ENCODE measurements at regions not wholly inside any gene's neighbourhood (a gene's known extent, or its start where the extent isn't known, plus 50 kb on each side); places are given as distances from the start of the nearest gene placed in this dataset.

GRCh38 chrX:36510736-36511135, 497.4 kb upstream of the FAM47C start:
- TF ChIP-seq MAX (IDR thresholded peaks at IDR 0.05) (no peak), YY1 (IDR thresholded peaks at IDR 0.05; ENCODE audit: low read depth) (no peak), EGR1 (IDR thresholded peaks at IDR 0.05) (no peak), TAF1 (IDR thresholded peaks at IDR 0.05; ENCODE audit: low read depth) (no peak), FOXM1 (IDR thresholded peaks at IDR 0.05; ENCODE audit: borderline replicate concordance, low read depth) (no peak), TCF12 (IDR thresholded peaks at IDR 0.05; ENCODE audit: low read depth) (no peak), CREB1 (IDR thresholded peaks at IDR 0.05; ENCODE audit: low read depth) (no peak), USF1 (IDR thresholded peaks at IDR 0.05) (no peak), TEAD4 (IDR thresholded peaks at IDR 0.05) (no peak), RAD21 (IDR thresholded peaks at IDR 0.05; ENCODE audit: low read depth) (no peak), ZBTB7A (IDR thresholded peaks at IDR 0.05; ENCODE audit: low read depth) (no peak), EP300 (IDR thresholded peaks at IDR 0.05; ENCODE audit: borderline replicate concordance) (no peak), CEBPB (IDR thresholded peaks at IDR 0.05) (no peak), REST (IDR thresholded peaks at IDR 0.05; ENCODE audit: low read depth) (no peak)

- TF ChIP-seq EGR1 (IDR thresholded peaks at IDR 0.05) (no peak), TEAD4 (IDR thresholded peaks at IDR 0.05) (no peak)
Measured at GRCh38 chrX:36528661-36529060, 479.5 kb upstream of the FAM47C start.

- no peak for TF ChIP-seq TEAD4 (IDR thresholded peaks at IDR 0.05)
- TF ChIP-seq EP300 (IDR thresholded peaks at IDR 0.05; ENCODE audit: borderline replicate concordance) = no peak
- TF ChIP-seq MAX (IDR thresholded peaks at IDR 0.05) = no peak
- TF ChIP-seq YY1 (IDR thresholded peaks at IDR 0.05; ENCODE audit: low read depth) = no peak
- TF ChIP-seq EGR1 (IDR thresholded peaks at IDR 0.05) = no peak
- TF ChIP-seq RAD21 (IDR thresholded peaks at IDR 0.05; ENCODE audit: low read depth) = no peak
- TF ChIP-seq TAF1 (IDR thresholded peaks at IDR 0.05; ENCODE audit: low read depth) = no peak
- no peak for TF ChIP-seq USF1 (IDR thresholded peaks at IDR 0.05)
- TF ChIP-seq CREB1 (IDR thresholded peaks at IDR 0.05; ENCODE audit: low read depth) = no peak
Measured at GRCh38 chrX:36534900-36535299, 473.3 kb upstream of the FAM47C start.

GRCh38 chrX:36543499-36543898, 464.7 kb upstream of the FAM47C start:
- no peak for TF ChIP-seq EGR1 (IDR thresholded peaks at IDR 0.05)
- no peak for TF ChIP-seq USF1 (IDR thresholded peaks at IDR 0.05)

GRCh38 chrX:36562986-36563385, 445.2 kb upstream of the FAM47C start:
- TF ChIP-seq NFIC (IDR thresholded peaks at IDR 0.05) (no peak), TAF1 (IDR thresholded peaks at IDR 0.05; ENCODE audit: low read depth) (no peak), USF1 (IDR thresholded peaks at IDR 0.05) (no peak), CREB1 (IDR thresholded peaks at IDR 0.05; ENCODE audit: low read depth) (no peak), CEBPB (IDR thresholded peaks at IDR 0.05) (no peak)

- peak; percentile 24; the same call in 1 of the 2 replicates for TF ChIP-seq RAD21 (IDR thresholded peaks at IDR 0.05; ENCODE audit: low read depth)
- no peak for TF ChIP-seq TCF12 (IDR thresholded peaks at IDR 0.05; ENCODE audit: low read depth)
Measured at GRCh38 chrX:36568946-36569345, 439.2 kb upstream of the FAM47C start.

- TF ChIP-seq YY1 (IDR thresholded peaks at IDR 0.05; ENCODE audit: low read depth) = no peak
- TF ChIP-seq CREB1 (IDR thresholded peaks at IDR 0.05; ENCODE audit: low read depth) = no peak
- no peak for TF ChIP-seq TAF1 (IDR thresholded peaks at IDR 0.05; ENCODE audit: low read depth)
- TF ChIP-seq REST (IDR thresholded peaks at IDR 0.05; ENCODE audit: low read depth) = no peak
- TF ChIP-seq TEAD4 (IDR thresholded peaks at IDR 0.05) = no peak
- TF ChIP-seq EGR1 (IDR thresholded peaks at IDR 0.05) = no peak
- no peak for TF ChIP-seq FOXM1 (IDR thresholded peaks at IDR 0.05; ENCODE audit: borderline replicate concordance, low read depth)
- TF ChIP-seq CEBPB (IDR thresholded peaks at IDR 0.05) = no peak
- no peak for TF ChIP-seq RAD21 (IDR thresholded peaks at IDR 0.05; ENCODE audit: low read depth)
- no peak for TF ChIP-seq NFIC (IDR thresholded peaks at IDR 0.05)
- no peak for TF ChIP-seq TCF12 (IDR thresholded peaks at IDR 0.05; ENCODE audit: low read depth)
- no peak for TF ChIP-seq ZBTB7A (IDR thresholded peaks at IDR 0.05; ENCODE audit: low read depth)
- no peak for TF ChIP-seq EP300 (IDR thresholded peaks at IDR 0.05; ENCODE audit: borderline replicate concordance)
- no peak for TF ChIP-seq MAX (IDR thresholded peaks at IDR 0.05)
- no peak for TF ChIP-seq USF1 (IDR thresholded peaks at IDR 0.05)
Measured at GRCh38 chrX:36573720-36574119, 434.4 kb upstream of the FAM47C start.

Data from Ishikawa (cell line).